Stimulated activated CD8-positive, alpha-beta memory T cell treated with anti-CD3 and anti-CD28 coated beads, Interleukin-12 subunit alpha, Interleukin-12 subunit beta, amount 100 ng/mL, for 24 hours (primary cell): ENCODE measurements at regions not wholly inside any gene's neighbourhood (a gene's known extent, or its start where the extent isn't known, plus 50 kb on each side); places are given as distances from the start of the nearest gene placed in this dataset.

Experiments
- DNase-seq: peaks from one replicate; pipeline ENCODE4 v3.0.0-alpha.2; 2020; ENCODE audit errors: extremely low read depth

GRCh38 chr10:78684947-78685346 is 383.8 kb upstream of the ZMIZ1 start:
- no peak for DNase-seq

- DNase-seq: no peak
These were observed 383.2 kb upstream of the ZMIZ1 start for GRCh38 chr10:78685466-78686103.

GRCh38 chr10:78686444-78687060 is 382.2 kb upstream of the ZMIZ1 start:
- no peak for DNase-seq

GRCh38 chr10:78687626-78688025 is 381.1 kb upstream of the ZMIZ1 start:
- no peak for DNase-seq

- DNase-seq: no peak
These were observed 380.4 kb upstream of the ZMIZ1 start for GRCh38 chr10:78688230-78688900.

- no peak for DNase-seq
These were observed 379.7 kb upstream of the ZMIZ1 start for GRCh38 chr10:78688901-78689583.

GRCh38 chr10:78689584-78689935 is 379.2 kb upstream of the ZMIZ1 start:
- DNase-seq: no peak

- no peak for DNase-seq
These were observed 378.2 kb upstream of the ZMIZ1 start for GRCh38 chr10:78690354-78691111.

GRCh38 chr10:78691301-78692030 is 377.3 kb upstream of the ZMIZ1 start:
- DNase-seq: no peak

- DNase-seq: no peak
These were observed 376.7 kb upstream of the ZMIZ1 start for GRCh38 chr10:78692071-78692470.

- DNase-seq: no peak
These were observed 372.9 kb upstream of the ZMIZ1 start for GRCh38 chr10:78695846-78696245.

- DNase-seq: no peak
These were observed 371.9 kb upstream of the ZMIZ1 start for GRCh38 chr10:78696791-78697395.

- no peak for DNase-seq
These were observed 368.8 kb upstream of the ZMIZ1 start for GRCh38 chr10:78699971-78700370.

- no peak for DNase-seq
These were observed 368.4 kb upstream of the ZMIZ1 start for GRCh38 chr10:78700413-78700812.

GRCh38 chr10:78700816-78701520 is 367.8 kb upstream of the ZMIZ1 start:
- DNase-seq: no peak

- no peak for DNase-seq
These were observed 366.6 kb upstream of the ZMIZ1 start for GRCh38 chr10:78702186-78702585.

GRCh38 chr10:78702876-78703275 is 365.9 kb upstream of the ZMIZ1 start:
- no peak for DNase-seq

GRCh38 chr10:78703593-78703992 is 365.2 kb upstream of the ZMIZ1 start:
- no peak for DNase-seq

- no peak for DNase-seq
These were observed 362.5 kb upstream of the ZMIZ1 start for GRCh38 chr10:78706256-78706655.
